ENCODE measurements at regions not wholly inside any gene's neighbourhood (a gene's known extent, or its start where the extent isn't known, plus 50 kb on each side); places are given as distances from the start of the nearest gene placed in this dataset.

DNA sequence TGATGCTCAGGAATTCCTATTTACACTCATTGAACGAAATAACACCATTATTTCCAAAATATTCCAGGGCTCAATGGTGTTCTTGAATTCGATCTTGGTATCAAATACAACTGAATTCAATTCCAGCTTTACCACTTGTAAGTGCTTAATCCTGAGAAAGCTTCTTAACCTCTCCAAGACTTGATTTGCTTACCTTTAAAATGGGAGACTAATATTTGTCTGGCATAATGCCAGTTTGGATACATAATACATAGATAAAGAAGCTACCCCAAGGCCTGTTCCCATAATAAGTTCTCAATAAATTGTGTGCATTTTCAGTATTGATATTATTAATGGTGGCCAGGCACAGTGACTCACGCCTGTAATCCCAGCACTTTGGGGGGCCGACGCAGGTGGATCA is 368.9 kb upstream of the MAF start:
- Histone ChIP-seq H3K9me3 (ENCODE audit: control insufficient read depth, low read length) (no peaks in the 10 kb centered on the region), H3K4me3 (ENCODE audit: low read length) (no peak overlapping the region), H3K36me3 (ENCODE audit: control insufficient read depth, insufficient read depth, low read length) (no peaks in the 10 kb centered on the region), H3K27me3 (ENCODE audit: control insufficient read depth, insufficient read depth, low read length, poor library complexity, severe bottlenecking) (peaks cover 40% of the 10 kb centered on the region), H3K9ac (ENCODE audit: extremely low read depth, low read length, poor library complexity, severe bottlenecking) (no peak overlapping the region), H3K27ac (ENCODE audit: low read depth, low read length) (no peak overlapping the region), H3K4me1 (ENCODE audit: control insufficient read depth, insufficient read depth, low read length) (no peaks in the 10 kb centered on the region)
- H3K27me3 Mint-ChIP-seq (ENCODE audit: insufficient read depth): peaks cover 47% of the 10 kb centered on the region
- H3K4me1 Mint-ChIP-seq: peaks cover 29% of the 10 kb centered on the region
- TF ChIP-seq, protein P1, sequence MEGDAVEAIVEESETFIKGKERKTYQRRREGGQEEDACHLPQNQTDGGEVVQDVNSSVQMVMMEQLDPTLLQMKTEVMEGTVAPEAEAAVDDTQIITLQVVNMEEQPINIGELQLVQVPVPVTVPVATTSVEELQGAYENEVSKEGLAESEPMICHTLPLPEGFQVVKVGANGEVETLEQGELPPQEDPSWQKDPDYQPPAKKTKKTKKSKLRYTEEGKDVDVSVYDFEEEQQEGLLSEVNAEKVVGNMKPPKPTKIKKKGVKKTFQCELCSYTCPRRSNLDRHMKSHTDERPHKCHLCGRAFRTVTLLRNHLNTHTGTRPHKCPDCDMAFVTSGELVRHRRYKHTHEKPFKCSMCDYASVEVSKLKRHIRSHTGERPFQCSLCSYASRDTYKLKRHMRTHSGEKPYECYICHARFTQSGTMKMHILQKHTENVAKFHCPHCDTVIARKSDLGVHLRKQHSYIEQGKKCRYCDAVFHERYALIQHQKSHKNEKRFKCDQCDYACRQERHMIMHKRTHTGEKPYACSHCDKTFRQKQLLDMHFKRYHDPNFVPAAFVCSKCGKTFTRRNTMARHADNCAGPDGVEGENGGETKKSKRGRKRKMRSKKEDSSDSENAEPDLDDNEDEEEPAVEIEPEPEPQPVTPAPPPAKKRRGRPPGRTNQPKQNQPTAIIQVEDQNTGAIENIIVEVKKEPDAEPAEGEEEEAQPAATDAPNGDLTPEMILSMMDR (conservative IDR thresholded peaks at IDR 0.05): no peak
- WGBS, 2 experiments (ENCODE audit: insufficient coverage in 1 of 2, insufficient read length in 1 of 2): 90 to 94% methylated on average over 5 of the region's 5 CpGs
- no peak for DNase-seq
- no peak overlapping the region for H3K27ac Mint-ChIP-seq
- no peaks in the 10 kb centered on the region for H3K36me3 Mint-ChIP-seq (ENCODE audit: low read depth)
- H3K9me3 Mint-ChIP-seq: no peaks in the 10 kb centered on the region
- no peak overlapping the region for H3K4me3 Mint-ChIP-seq

DNA sequence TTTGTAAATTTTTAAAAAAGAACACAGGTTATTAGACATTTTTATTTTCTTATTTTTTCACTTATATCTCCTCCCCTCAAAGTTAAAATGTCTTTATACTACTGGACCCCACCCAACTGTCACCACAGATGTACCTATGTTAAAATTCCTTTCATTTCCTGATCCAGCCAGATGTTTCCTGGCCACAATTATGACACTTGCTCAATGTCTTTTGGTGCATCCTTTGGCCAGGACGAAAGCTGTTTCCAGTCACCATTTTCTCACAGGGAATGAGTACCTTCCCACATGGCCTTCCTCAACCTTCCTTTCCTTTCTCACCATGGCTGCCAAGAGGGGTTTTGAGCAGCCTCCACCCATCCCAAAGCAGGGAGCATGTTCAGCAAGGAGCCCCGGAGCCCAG is 365.7 kb upstream of the MAF start:
- H3K4me1 Mint-ChIP-seq: peaks cover 38% of the 10 kb centered on the region

DNA sequence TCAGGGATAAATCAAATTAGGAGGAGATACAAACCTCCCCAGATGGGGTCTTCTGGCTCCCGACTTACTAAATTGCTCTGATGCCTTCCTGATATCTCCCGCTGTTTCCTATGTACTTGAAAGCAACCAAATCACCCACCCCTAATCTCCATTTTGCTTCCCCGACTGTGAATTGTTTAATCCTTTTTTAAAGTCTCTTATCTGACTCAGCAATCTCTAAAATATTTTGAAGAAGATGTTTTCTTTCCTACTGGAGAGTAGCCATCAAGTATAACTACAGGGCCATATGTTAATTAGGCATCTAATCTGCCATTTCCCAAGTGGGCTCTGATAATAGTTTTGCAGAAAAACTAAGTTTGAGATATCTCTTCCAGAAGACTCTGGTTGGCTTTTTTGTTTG is 365.2 kb upstream of the MAF start:
- no peak overlapping the region for H3K4me3 ChIP-seq (ENCODE audit: low read length)
- H3K4me3 Mint-ChIP-seq: no peak overlapping the region
- H3K27ac ChIP-seq (ENCODE audit: low read depth, low read length): no peak overlapping the region
- peaks cover 54% of the 10 kb centered on the region for H3K27me3 Mint-ChIP-seq (ENCODE audit: insufficient read depth)
- H3K4me1 ChIP-seq (ENCODE audit: control insufficient read depth, insufficient read depth, low read length): peaks cover 3% of the 10 kb centered on the region
- DNase-seq: no peak
- peaks cover 70% of the 10 kb centered on the region for H3K27me3 ChIP-seq (ENCODE audit: control insufficient read depth, insufficient read depth, low read length, poor library complexity, severe bottlenecking)
- TF ChIP-seq, protein P1 (conservative IDR thresholded peaks at IDR 0.05): no peak
- H3K9me3 Mint-ChIP-seq: peaks cover 2% of the 10 kb centered on the region
- no peaks in the 10 kb centered on the region for H3K36me3 ChIP-seq (ENCODE audit: control insufficient read depth, insufficient read depth, low read length)
- WGBS, 2 experiments (ENCODE audit: insufficient coverage in 1 of 2, insufficient read length in 1 of 2): 78 to 100% methylated on average over 2 to 3 of the region's 3 CpGs
- H3K36me3 Mint-ChIP-seq (ENCODE audit: low read depth): no peaks in the 10 kb centered on the region
- H3K9ac ChIP-seq (ENCODE audit: extremely low read depth, low read length, poor library complexity, severe bottlenecking): no peak overlapping the region
- H3K9me3 ChIP-seq (ENCODE audit: control insufficient read depth, low read length): no peaks in the 10 kb centered on the region
- peaks cover 43% of the 10 kb centered on the region for H3K4me1 Mint-ChIP-seq
- H3K27ac Mint-ChIP-seq: no peak overlapping the region

More for the DNA sequence above, 365.7 kb upstream of the MAF start:
- Histone ChIP-seq H3K4me3 (ENCODE audit: low read length) (no peak overlapping the region), H3K36me3 (ENCODE audit: control insufficient read depth, insufficient read depth, low read length) (no peaks in the 10 kb centered on the region), H3K9ac (ENCODE audit: extremely low read depth, low read length, poor library complexity, severe bottlenecking) (no peak overlapping the region), H3K4me1 (ENCODE audit: control insufficient read depth, insufficient read depth, low read length) (peaks cover 3% of the 10 kb centered on the region), H3K9me3 (ENCODE audit: control insufficient read depth, low read length) (no peaks in the 10 kb centered on the region), H3K27me3 (ENCODE audit: control insufficient read depth, insufficient read depth, low read length, poor library complexity, severe bottlenecking) (peaks cover 64% of the 10 kb centered on the region), H3K27ac (ENCODE audit: low read depth, low read length) (no peak overlapping the region)
- peaks cover 54% of the 10 kb centered on the region for H3K27me3 Mint-ChIP-seq (ENCODE audit: insufficient read depth)
- H3K4me3 Mint-ChIP-seq: no peak overlapping the region
- DNase-seq: no peak
- peaks cover 2% of the 10 kb centered on the region for H3K9me3 Mint-ChIP-seq
- H3K27ac Mint-ChIP-seq: no peak overlapping the region
- WGBS, 2 experiments (ENCODE audit: insufficient coverage in 1 of 2, insufficient read length in 1 of 2): 93 to 100% methylated on average over 1 to 2 of the region's 2 CpGs
- TF ChIP-seq, protein P1 (conservative IDR thresholded peaks at IDR 0.05): no peak
- no peaks in the 10 kb centered on the region for H3K36me3 Mint-ChIP-seq (ENCODE audit: low read depth)
